HG02943 (cell line): ENCODE measurements at regions not wholly inside any gene's neighbourhood (a gene's known extent, or its start where the extent isn't known, plus 50 kb on each side); places are given as distances from the start of the nearest gene placed in this dataset.
"Not testable (repeated sequence)": the region's sequence is repeated elsewhere in the genome, so short reads cannot be mapped to it uniquely, and the experiment has no call there.

ENCODE experiments used
- ATAC-seq: cut with Tn5 transposase; IDR thresholded peaks from one replicate; pipeline ENCODE4 v1.9.1; 2021; ENCODE audit warnings: mild to moderate bottlenecking, low read depth, moderate library complexity; ENCODE audit not compliant: unreplicated experiment

DNA sequence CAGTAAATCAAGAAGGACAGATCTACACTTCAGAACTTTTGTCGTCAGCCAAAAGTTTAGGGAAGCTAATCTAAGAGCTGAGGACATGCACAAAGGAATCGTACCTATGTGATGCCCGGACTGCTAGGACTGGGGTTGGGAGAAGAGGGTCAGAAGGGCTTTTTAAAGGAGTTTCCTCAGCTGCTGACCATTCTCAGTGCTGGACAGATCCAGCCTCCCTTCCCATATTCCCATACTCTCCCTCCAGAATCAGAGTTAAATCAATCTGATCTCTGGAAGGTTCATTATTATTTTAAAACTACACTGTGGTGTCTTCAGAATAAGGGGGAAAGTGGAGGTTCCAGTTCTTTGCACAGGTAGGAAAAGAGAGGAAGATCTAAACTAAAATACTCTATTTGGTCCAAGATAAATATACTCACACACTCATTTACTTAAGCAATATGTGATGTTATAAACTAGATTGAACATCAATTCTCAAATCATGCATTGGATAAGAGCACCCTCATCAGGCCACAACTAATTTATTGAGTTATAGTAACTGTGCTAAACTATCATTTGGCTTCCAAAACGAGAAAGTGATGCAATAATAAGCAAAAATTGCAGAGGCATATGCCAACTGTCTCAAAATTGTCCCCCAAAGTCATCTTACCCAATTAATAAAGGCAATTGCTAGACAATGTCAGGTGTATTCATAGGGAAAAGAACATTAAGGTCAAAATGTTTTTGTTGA lies 124.7 kb downstream of the HNRNPD start:
- ATAC-seq: no peak

DNA sequence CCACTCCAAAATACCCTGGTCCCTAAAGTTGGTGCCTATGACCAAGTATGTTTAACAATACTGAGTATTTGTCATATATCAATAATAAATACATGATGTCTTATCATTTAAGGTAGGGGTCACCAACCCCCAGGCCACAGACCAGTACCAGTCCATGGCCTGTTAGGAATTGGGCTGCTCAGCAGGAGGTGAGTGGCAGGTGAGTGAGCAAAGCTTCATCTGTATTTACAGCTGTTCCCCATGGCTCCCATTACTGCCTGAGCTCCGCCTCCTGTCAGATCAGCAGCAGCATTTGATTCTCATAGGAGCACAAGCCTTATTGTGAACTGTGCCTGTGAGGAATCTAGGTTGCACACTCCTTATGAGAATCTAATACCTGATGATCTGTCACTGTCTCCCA lies 126.2 kb downstream of the HNRNPD start:
- ATAC-seq: no peak

DNA sequence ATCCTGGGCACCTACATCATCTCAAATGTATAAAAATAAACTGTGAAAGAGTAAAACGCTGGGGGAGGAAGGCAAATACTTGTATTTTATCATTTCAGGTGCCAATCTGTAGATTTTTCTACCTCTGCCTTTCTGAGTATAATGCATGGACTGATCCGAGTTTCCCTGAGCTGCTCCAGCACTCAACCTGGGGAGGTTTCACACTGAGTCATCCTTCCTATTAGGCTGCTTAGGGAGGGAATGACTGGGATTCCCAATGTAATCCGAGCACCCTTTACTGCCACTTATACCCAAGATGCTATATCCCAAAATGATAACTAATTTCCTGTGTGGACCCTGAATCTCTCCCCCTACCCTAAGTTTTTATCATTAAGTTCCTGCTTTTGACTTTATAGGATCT lies 126.6 kb downstream of the HNRNPD start:
- ATAC-seq: no peak

DNA sequence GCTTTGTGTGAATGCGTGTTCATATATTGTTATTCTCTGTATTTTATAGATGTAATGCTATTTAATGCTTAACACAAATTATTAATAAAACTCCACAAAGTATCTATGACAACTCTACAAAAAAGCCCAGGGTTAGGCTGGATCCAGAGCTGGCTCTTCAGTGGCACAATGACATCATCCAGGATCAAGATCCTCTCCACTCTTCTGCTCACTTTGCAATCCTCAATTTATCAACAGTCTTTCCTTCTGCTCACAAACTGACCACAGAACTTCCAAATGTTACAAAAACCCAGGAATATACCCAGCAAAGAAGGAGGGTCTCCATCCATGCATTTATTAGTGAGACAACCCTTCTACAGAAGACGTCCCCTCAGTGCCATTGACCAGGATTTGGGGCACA lies 132.3 kb downstream of the HNRNPD start:
- no peak for ATAC-seq

DNA sequence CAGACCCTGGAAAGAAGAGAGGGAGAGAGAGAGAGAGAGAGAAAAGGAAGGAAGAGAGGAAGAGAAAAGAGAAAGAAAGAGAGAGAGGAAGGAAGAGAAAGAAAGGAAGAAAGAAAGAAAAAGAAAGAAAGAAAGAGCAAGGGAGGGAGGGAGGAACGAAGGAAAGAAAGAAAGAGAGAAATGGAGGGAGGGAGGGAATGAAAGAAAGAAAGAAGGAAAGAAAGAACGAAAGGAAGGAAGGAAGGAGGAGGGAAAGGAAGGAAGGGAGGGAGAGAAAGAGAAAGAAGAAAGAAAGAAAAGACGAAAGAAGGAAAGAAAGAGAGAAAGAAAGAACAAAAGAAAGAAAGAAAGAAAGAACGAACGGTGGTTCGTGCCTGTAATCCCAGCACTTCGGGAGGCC lies 133.4 kb downstream of the HNRNPD start:
- no peak for ATAC-seq

DNA sequence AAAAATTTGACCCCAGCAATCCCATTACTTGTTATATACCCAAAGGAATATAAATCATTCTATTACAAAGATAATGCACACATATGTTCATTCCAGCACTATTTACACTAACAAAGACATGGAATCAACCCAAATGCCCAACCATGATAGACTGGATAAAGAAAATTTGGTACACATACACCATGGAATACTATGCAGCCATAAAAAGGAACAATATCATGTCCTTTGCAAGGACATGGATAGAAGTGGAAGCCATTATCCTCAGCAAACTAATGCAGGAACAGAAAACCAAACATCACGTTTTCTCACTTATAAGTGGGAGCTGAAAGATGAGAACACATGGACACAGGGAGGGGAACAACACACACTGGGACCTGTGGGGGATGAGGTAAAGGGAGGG lies 136.6 kb downstream of the HNRNPD start:
- ATAC-seq: not testable (repeated sequence)

DNA sequence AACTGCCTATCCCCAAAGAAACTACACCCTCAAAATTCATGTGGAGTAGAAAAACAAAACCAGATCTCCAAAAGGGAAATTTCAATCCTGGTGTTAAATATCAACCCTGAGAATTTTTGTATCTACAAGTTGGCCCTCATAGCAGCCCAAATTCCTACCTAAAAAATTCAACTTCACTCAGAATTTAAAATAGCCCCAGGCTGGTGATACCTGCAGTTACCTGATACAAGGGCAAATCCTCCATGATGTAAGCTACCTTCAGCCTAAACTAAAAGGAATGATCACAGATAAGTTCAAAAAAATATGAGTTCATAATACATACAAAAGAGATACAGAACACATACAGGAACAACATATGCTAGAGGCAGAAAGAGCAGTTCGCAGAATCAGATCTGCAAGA lies 138.4 kb downstream of the HNRNPD start:
- no peak for ATAC-seq

DNA sequence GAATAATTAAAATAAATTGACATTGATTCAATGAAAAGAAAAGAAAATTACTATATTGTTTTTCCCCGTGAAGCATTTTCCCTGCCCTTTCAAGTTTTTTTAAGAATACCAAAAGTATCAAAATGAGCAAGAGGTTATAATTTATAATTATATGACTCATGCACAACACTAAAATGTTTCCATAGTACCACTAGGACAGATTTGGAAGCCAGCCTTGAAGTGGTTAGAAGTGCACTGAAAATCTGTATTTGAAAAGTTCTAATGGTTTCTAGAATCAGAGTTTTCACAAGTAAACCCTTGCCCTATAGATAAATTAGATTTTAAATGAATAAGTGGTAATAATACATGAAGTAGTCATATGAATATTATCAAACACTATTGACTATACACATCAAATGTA lies 140.9 kb downstream of the HNRNPD start:
- ATAC-seq: no peak

DNA sequence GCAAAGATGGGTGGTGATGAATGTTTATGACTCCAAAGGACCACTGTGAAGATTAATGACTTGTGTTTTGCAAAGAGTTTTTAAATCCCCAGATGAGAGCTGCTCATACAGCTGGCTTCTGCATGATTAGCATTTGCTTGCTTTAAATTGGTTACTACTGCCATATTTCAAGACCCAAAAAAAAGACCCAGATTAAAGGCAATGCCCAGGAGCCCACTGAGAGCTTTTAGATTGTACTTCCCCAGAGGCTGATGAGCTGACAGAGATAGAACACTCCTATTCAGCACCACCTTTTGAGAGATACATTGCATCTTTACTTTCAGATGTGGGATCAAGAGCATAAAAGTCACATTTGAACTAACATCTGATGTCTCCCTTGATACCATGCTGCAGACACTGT lies 142.0 kb downstream of the HNRNPD start:
- no peak for ATAC-seq

DNA sequence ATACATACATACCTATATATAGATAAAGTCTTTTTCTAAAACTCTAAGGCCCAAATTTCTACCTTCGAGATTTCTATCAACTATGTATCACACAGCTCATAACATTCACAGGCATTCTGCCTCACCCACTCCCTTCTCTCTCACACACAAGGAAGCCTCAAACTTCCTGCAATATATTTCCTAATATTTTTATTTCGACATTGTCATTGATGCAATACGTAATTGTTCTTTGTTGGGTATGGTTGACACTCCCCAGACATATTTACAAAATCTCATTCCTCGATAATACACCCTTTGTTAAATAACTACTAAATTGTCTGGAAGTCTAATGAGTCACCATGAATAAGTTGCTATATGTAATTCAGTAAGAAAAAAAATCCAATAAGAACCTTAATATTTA lies 143.5 kb downstream of the HNRNPD start:
- ATAC-seq: no peak

DNA sequence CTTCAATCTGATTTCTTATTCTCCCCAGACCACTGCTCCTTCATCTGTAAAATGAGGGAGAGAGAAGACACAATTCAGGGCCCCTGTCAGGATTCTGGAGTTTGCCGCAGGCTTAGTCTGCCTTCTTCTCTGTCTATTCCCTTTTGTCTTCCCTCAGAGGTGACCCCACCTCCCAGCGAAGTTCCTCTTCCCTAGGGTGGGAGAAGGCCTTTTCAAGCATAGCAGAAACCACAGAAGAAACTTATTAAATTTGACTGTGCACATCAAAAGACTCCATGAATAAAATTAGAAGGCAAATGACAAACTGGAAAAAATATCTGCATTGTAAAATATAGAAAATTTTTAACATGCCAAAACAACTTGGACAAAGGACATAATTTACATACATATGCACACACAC lies 148.8 kb downstream of the HNRNPD start:
- no peak for ATAC-seq

DNA sequence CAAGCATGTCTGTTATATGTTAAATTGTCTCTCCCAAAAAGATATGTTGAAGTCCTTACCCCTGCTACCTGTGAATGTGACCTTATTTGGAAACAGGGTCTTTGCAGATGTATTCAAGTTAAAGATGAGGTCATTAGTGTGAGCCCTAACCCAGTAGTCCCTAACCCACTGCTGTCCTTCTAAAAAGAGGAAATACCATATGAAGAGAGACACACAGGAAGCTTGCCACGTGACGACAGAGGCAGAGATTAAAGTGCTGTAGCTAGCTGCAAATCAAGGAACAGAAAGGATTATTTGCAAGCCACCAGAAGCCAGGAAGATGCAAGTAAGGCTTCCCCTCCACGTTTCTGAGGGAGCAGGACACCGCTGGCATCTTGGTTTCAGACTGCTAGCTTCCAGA lies 150.1 kb downstream of the HNRNPD start:
- no peak for ATAC-seq

DNA sequence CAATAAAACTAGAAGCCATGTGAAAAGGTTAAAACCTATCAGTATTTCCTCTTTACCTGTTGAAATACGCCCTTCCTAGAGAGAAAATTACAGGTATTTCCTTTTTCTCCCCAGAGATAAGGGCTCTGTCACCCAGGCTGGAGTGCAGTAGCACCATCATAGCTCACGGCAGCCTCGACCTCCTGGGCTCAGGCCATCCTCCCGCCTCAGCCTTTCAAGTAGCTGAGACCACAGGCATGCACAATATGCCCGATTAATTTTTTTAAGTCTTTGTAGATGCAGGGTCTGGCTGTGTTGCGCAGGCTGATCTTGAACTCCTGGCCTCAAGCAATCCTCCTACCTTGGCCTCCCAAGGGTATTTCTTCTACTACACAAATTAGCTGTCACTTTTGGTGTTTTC lies 154.4 kb downstream of the HNRNPD start:
- no peak for ATAC-seq

DNA sequence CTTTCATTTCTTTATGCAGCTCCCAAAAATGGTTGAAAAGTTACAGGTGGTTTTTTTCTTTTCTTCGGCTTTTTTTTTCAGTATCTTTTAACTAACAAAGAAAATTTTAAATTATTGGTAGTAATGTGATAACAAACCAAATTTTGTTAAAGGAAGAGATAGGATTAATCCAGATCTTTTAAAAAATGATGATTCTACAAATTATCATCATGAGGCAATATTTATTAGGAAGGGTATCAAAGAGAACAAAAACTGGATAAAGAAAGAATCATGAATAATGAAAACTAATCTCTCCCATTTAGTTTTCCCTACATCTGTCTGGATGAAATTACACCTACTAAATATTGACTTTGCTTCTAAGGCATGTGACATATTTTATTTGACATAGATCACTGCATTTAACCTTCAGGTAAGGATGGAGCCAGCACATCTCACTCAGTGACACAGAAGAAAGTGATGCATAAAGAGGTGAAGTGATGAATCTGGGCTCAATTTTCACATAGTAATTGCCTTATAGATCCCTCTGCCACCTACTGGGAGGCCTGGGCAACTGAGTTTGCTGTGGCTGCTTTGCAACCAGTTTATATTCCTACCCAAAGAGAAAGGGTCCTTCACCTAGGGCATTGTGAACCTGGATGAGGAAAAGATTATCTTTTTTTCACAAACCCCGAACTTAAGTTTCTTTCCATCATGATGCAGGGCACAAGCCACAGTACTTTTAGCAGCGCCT lies 155.6 kb downstream of the HNRNPD start:
- no peak for ATAC-seq

DNA sequence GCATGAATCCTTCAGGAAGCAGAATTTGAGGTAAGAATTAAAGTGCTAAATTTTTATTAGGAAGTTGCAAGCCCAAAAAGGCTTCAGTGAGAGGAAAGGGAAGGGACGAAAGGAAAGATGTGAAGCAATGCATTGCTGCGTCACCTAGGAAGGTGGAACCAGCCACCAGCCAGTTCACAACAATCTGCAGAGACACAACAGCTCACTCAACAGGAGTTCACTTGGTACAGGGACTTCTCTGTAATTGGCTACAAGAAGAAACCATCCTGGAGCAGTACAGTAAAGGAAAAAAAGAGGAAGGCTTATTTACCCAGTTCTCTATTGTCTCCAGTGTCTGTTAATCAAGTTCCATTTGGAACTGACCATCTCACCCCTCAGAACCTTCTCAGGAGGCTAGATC lies 157.6 kb downstream of the HNRNPD start:
- ATAC-seq: no peak

DNA sequence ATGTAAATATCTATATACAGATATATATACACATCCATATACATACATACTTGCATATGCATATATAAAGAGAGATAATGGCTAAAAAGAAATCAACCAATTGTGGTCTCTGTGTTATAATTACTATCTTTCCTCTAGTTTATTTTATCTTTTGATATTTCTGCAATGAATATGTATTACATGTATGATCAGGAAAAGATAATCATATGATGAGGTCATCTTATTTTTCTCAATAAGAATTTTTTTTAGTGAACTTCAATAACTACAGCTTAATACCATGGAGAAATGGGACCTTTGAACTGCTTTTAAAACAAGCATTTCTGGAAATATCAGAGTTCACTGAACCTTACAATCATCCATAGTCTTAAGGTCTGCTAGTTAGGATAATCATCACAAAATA lies 158.0 kb downstream of the HNRNPD start:
- ATAC-seq: no peak

DNA sequence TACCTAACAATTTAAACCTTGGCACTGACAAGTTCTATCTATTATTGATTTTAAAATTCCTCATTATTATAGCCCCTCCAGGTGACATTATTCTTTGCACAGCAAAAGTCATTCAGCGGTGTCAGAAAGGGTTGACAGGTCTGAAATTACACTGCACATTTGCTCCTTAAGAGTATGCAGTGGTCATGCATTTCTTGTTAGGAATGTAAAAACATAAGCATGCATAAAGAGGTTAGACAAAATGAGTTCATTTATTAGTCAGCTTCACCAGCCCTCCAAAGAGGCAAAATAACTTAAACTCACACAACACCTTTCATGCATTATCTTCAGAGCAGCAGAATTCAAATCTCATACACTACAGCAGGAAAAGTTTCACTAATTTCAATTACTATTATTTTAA lies 158.8 kb downstream of the HNRNPD start:
- ATAC-seq: no peak

DNA sequence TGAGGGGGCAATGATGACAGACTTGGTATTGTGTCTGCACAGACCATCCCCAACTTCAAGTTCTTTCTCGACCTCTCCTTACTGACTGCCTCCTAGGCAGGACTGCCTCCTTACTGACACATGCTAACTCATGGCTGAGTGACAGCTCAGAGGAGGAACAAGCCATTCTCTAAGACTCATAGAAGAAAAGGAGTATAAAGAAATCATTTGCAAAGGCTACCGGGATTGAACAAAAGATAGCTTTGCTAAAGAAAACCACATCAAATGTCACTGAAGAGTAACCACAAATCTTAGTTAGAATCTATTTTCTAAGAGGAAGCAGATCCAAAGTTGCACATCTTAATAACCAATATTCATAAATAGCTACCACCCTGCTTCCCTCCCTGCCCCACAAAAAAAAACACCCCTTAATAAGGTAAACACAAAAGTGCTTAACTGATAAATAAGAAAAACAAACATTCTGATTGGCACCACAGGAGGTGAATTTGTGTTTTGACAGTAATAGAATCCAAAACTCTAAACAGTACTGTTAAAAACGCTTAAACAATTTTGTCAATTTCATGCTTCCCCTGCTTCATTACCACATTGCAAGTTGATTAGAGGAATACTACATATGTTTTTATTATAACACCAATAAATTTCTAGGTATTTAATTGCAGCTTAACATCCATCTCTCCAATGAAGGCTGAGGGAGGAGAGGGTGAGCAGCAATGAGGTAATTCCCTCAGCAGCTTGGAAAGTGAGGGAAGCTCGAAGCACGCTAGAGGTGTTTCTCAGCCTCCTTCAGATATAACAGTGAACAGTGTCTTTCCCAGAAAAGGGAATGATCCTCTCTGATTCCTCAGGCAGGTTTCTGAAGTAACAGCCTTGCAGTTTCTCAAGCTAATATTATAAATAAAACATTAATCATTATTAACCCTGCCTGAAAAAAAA lies 160.0 kb downstream of the HNRNPD start:
- no peak for ATAC-seq

DNA sequence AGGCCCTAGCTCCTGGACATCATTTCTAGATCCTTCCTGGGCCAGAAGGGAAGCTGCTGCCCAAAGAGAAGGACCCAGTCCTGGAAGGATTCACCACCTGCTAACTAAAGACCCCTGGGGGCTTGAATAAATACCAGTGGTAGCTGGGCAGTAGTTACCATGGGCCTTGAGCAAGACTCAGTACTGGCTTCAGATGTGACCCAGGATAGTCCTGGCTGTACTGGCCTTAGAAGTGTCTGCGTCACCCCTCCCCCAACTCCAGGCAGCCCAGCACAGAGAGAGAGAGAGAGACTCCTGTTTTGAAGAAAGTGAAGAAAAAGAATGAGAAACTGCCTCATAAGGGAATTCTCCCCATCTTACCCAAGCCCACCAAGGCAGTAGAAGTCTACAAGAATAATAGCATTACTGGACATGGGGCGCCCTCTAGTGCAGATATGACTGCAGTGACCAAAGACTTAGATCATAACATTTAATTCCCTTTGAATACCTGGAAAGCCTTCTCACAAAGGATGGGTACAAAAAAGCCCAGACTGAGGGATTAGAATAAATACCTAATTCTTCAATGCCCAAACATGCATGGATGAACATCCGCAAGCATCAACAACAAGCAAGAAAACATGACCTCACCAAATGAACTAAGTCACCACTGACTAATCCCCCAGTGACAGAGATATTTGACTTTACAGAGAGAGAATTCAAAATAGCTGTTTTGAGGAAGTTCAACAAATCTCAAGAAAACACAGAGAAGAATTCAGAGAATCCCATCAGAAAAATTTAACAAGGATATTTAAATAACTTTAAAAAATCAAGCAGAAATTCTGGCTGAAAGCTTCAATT lies 171.8 kb downstream of the HNRNPD start:
- no peak for ATAC-seq

DNA sequence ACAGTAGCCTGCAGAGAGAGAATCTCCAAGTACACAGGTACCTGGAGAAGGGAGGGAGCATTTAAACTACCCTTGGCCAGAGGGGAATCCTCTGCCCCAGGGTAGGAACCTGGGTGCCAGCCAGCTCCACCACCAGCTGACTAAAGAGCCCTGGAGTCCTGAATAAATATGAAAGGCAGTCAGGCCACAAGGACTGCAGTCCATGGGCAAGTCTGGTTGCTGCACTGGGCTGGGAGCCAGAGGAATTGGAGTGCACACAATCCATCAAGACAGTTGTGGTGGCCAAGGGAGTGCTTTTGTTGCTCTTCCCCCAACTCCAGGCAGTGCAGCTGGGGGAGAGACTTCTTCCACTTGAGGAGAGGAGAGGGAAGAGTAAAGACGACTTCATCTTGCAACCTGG lies 172.5 kb downstream of the HNRNPD start:
- no peak for ATAC-seq
